ENCODE measurements at regions not wholly inside any gene's neighbourhood (a gene's known extent, or its start where the extent isn't known, plus 50 kb on each side); places are given as distances from the start of the nearest gene placed in this dataset.

GRCh38 chr6:41451039-41451438 is 95.1 kb upstream of the FOXP4 start:
- no peak for ATAC-seq
- H3K36me3 ChIP-seq (replicated peaks in 1 of 2; ENCODE audit: insufficient read depth in 1 of 2, low read depth in 2 of 2) = no peaks in the 10 kb centered on the region
- no peak for DNase-seq
- WGBS, 2 donors = 65 to 68% methylated on average over 8 to 9 of the region's 9 CpGs
- H3K4me1 ChIP-seq = peaks cover 19% of the 10 kb centered on the region
- intact Hi-C loops (cut with DNase I) = no loop called here
- H3K9me3 ChIP-seq = no peaks in the 10 kb centered on the region
- H3K4me3 ChIP-seq = no peak overlapping the region
- TF ChIP-seq POLR2A (IDR thresholded peaks at IDR 0.05) (no peak), CTCF (IDR thresholded peaks at IDR 0.05) (no peak)
- no peak overlapping the region for H3K27ac ChIP-seq
- H3K27me3 ChIP-seq = no peaks in the 10 kb centered on the region

GRCh38 chr6:41451515-41452163 is 94.5 kb upstream of the FOXP4 start:
- 86 to 87% methylated on average over 19 to 22 of the region's 22 CpGs for WGBS, 2 donors
- ATAC-seq = no peak
- intact Hi-C loops (cut with DNase I) = no loop called here

GRCh38 chr6:41452763-41453162 is 93.4 kb upstream of the FOXP4 start:
- WGBS, 2 donors = 83 to 86% methylated on average over 2 to 4 of the region's 4 CpGs
- no peak overlapping the region for H3K4me3 ChIP-seq
- ATAC-seq (no peak), DNase-seq (no peak)
- intact Hi-C loops (cut with DNase I) = no loop called here
- TF ChIP-seq POLR2A (IDR thresholded peaks at IDR 0.05) (no peak), CTCF (IDR thresholded peaks at IDR 0.05) (no peak)
- no peaks in the 10 kb centered on the region for H3K36me3 ChIP-seq (replicated peaks in 1 of 2; ENCODE audit: insufficient read depth in 1 of 2, low read depth in 2 of 2)
- no peaks in the 10 kb centered on the region for H3K9me3 ChIP-seq
- H3K27me3 ChIP-seq = no peaks in the 10 kb centered on the region
- peaks cover 32% of the 10 kb centered on the region for H3K4me1 ChIP-seq
- no peak overlapping the region for H3K27ac ChIP-seq

More at GRCh38 chr6:41451515-41452163, 94.5 kb upstream of the FOXP4 start:
- no peak for DNase-seq
- Histone ChIP-seq H3K4me1 (peaks cover 25% of the 10 kb centered on the region), H3K9me3 (no peaks in the 10 kb centered on the region), H3K27ac (no peak overlapping the region), H3K27me3 (no peaks in the 10 kb centered on the region), H3K36me3 (replicated peaks in 1 of 2; ENCODE audit: insufficient read depth in 1 of 2, low read depth in 2 of 2) (no peaks in the 10 kb centered on the region), H3K4me3 (no peak overlapping the region)
- TF ChIP-seq POLR2A (IDR thresholded peaks at IDR 0.05) (no peak), CTCF (IDR thresholded peaks at IDR 0.05) (no peak)

GRCh38 chr6:41453244-41453643 is 92.9 kb upstream of the FOXP4 start:
- no peak overlapping the region for H3K27ac ChIP-seq
- ATAC-seq (no peak), DNase-seq (no peak)
- no peak overlapping the region for H3K4me3 ChIP-seq
- peaks cover 32% of the 10 kb centered on the region for H3K4me1 ChIP-seq
- no peaks in the 10 kb centered on the region for H3K36me3 ChIP-seq (replicated peaks in 1 of 2; ENCODE audit: insufficient read depth in 1 of 2, low read depth in 2 of 2)
- 91% methylated on average over 10 to 13 of the region's 13 CpGs for WGBS, 2 donors
- H3K27me3 ChIP-seq = no peaks in the 10 kb centered on the region
- no peaks in the 10 kb centered on the region for H3K9me3 ChIP-seq
- intact Hi-C loops (cut with DNase I) = no loop called here
- TF ChIP-seq POLR2A (IDR thresholded peaks at IDR 0.05) (no peak), CTCF (IDR thresholded peaks at IDR 0.05) (no peak)

- no peaks in the 10 kb centered on the region for H3K27me3 ChIP-seq
- no peak overlapping the region for H3K27ac ChIP-seq
- ATAC-seq (no peak), DNase-seq (no peak)
- 89% methylated on average over 9 of the region's 9 CpGs for WGBS, 2 donors
- H3K4me3 ChIP-seq = no peak overlapping the region
- TF ChIP-seq CTCF (IDR thresholded peaks at IDR 0.05) (no peak), POLR2A (IDR thresholded peaks at IDR 0.05) (no peak)
- no peaks in the 10 kb centered on the region for H3K36me3 ChIP-seq (replicated peaks in 1 of 2; ENCODE audit: insufficient read depth in 1 of 2, low read depth in 2 of 2)
- H3K9me3 ChIP-seq = no peaks in the 10 kb centered on the region
- intact Hi-C loops (cut with DNase I) = no loop called here
- H3K4me1 ChIP-seq = peaks cover 30% of the 10 kb centered on the region
These were observed 91.9 kb upstream of the FOXP4 start for GRCh38 chr6:41454189-41454789.
